HG03095 (cell line): ENCODE measurements at regions not wholly inside any gene's neighbourhood (a gene's known extent, or its start where the extent isn't known, plus 50 kb on each side); places are given as distances from the start of the nearest gene placed in this dataset.

Experiments used
- ATAC-seq: cut with Tn5 transposase; IDR thresholded peaks from one replicate; pipeline ENCODE4 v1.9.1; 2021; ENCODE audit warnings: moderate library complexity; ENCODE audit not compliant: unreplicated experiment

DNA sequence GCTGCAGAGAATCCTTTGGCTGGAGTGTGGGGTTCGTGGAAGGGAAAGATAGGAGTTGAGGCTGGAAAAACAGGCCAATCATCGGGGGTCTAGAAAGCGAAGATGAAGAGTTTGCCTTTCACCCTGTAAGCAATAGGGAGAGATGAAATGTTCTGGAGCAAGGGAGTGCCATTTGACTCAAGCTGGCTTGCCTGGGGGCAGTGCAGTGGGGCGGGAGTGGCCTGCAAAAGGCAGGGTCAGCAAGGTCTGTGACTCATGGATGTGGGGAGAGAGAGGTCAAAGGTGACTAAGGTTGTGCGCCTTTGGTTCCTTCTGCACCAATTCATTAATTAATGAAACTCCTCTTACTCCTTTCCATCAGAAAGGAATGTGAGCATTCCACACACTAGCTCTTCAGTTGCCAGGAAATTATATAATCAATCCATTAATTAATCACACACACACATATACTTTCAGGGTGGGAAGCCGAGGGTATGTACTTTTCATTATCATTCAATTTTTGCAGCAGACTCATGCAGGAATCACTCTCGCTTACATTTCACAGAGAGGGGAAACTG lies 227.6 kb downstream of the MYCN start:
- ATAC-seq: no peak

DNA sequence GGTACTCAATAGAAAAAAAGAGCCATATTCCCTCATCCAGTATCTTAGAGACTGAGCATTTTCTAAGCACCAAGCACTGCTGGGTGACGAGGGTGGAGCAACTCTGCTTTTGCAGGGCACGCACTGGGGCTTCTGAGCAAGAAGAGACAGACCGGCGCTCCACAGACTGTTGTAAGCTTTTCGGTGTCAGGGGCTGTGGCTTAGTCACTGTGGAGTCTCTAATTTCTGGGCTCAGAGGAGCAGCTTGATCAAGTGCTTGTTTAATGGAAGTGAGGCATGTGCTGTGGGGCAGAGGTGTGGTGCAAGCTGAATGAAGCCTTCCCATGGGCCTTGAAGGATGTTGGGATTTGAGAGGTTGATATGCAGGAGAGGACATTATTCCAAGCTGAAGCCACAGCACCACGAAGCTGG lies 227.1 kb downstream of the MYCN start:
- no peak for ATAC-seq

DNA sequence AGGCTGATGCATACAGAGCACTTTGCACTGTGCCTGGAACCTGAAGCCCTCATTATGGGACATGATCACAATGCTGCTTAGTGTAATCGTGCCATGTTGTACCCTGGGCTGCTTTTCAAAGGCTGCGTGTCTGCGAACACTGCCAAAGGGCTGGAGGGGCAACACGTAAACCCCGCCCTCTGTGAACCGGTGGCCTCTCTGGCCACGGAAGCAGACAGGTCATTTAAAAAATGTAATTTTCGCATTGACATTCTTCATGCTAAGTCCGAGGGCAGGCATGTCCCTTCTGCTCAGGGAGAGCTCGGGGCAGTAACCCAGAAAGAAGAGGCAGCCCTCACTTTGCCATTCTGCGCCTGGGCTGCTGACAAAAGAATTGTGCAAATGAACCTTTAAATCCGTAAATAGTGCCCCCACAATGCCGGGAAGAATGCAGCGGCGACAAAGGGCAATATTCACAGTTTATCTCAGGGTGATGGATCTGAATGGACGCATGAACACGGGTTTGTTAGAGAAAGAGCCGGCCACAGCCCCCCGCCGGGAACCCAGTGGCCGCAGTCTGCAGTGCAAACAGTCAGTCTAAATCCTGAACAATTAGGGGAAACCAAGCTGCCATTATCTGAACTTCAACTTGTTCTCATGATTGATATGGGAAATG lies 226.1 kb downstream of the MYCN start:
- ATAC-seq: no peak

DNA sequence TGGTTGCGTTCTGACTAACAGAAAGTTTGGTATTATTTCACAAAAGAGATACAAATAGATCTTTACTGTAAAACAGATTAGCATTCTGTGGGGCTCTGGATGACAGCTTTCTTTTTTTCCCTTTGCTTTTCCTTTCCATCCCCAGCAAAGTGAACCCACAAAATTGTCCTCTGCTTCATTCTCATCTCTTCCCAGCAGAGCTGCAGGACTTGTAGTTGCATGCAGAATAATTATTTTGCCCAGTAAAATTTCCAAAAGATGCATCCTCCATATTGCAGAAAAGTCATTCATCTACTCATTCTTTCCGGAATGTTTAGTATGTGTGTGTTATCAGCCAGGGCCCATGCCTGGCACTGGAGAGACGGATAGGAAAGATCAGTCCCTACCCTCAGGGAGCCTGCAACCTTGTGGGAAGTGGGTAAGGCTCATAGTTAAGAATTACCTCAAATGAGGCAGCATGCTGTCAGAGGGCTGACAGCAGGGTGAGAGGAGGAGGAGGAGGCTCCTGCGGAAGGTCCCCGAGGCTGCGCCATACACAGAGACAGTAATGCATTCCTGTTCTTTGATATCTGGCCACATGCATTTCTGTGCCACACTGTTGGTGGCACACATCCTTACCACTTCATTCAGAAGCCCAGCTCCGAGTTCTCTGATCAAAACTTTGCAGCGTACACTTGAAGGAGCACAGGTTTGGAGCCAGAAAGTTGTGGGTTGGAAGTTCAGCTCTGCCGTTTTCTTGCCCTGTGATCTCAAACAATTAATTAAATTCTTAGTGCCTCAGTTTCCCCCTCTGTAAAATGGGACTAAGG lies 225.4 kb downstream of the MYCN start:
- no peak for ATAC-seq

DNA sequence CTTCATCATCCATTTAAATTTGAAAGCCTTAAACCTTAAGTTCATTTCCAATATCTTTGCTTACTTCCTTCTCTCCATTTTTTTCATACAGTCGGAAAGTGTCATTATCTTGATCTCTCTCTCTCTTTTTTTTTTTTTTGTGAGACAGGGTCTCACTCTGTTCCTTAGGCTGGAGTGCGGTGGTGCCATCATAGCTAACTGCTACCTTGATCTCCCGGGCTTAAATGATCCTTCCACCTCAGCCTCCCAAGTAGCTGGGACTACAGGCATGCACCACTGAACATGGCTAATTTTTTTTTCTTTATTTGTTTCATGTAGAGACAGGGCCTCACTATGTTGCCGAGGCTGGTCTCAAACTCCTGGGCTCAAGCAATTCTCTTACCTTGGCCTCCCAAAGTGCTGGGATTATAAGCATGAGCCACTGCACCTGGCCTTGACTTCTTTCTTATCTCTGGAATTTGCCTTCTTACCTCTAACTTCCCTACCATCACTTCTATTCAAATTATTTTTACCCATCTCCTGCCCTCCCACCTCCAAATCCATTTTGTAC lies 222.2 kb downstream of the MYCN start:
- ATAC-seq: no peak

DNA sequence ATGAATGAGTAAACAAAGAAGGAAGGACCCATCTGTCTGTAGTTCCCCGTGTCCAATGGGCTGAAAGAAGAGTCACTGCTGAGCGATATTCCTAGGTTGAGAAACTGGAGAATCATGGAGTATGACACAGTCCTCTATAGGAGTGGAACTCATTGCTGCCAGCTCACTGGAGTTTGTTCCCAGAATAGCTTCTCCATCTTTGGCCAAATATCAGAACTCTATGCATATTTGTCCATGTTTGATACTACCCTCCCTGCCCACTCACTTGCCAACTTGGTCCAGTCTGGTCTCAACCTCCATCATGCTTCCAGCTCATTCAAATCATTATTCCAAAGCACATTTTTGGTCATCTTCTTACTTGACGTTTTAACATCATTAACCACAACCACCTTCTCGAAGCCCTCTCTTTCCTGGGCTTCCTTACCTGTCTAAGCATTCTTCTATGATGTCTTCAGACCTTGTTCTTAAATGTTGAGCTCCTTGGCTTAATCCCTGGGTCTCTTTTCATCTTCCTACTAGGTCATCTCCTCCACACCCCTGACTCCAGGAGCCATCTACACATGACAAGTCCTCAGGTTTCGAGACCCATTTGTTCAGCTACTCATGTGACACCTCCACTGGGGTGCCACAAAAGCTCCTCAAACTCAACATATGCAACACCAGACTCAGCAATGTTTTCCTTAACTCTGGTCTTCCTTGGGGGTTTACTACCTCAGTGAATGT lies 221.6 kb downstream of the MYCN start:
- ATAC-seq: no peak

DNA sequence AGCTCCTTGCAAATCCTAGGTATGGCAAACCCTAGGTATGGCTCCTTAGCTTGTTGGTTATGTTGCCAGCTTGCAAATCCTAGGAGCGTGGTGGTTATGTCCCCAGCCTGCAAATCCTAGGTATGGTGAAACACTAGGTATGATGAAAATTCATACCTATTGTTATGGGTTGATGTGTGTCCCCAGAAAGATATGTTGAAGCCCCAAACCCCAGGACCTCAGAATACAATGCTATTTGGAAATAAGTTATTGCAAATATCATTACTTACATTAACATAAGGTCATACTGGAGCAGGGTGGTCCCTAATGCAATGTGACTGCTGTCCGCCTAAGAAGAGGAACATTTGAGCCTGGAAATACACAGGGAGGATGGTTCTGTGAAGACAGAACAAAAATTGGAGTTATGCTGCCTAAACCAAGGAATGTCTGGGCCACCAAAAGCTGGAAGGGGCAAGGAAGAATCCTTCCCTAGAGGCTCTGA lies 220.8 kb downstream of the MYCN start:
- no peak for ATAC-seq

DNA sequence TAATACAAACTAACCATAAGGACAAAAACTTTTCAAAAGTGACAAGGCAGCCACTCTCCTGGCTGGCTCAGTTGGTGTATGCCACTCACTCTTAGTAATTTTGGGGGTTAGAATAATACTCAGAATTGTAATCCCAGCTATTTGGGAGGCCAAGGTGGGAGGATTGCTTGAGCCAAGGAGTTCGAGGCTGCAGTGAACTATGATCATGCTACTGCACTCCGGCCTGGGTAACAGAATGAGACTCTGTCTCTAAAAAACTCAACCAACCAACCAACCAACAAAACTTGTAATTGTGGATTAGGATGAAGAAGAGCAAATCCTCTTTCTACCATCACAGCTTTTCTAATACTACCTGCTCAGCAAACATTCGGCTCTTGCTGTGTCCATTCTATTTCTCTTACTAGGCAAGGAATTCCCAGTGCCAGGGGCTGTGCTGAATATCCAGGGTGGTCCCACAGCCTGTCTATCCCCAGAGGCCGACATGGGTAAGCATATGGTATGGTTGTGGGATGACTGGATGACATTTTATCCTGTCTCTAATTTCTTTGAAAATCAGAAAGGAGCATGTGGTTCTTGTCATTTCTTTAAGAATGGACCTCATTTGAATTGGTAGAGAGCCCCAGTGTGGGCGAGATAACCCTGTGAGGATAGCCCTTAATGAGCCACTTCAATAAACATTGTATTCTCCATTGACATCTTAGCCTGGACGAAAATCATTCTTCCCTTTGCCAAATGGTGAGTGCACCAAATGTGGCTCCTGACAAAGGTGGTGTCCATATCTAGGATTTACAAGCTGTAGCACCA lies 220.1 kb downstream of the MYCN start:
- ATAC-seq: no peak

DNA sequence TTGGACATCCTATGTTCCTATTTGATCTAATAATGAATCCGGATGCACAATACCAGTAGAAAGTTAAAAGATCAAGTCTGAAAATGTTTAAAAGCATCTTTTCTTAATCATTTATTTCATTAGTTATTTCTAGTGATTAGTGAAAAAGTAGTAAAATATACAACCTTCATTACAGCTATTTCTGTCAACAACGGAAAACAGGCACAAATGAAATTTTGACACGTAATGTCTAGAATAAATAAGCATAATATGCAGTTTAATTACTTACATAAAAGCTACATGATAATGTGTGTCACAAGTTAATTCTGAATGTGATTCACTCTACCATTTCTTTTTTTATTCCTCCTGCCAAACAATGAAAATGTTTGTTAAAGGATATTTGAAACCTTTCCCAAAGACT lies 216.1 kb downstream of the MYCN start:
- ATAC-seq: no peak

DNA sequence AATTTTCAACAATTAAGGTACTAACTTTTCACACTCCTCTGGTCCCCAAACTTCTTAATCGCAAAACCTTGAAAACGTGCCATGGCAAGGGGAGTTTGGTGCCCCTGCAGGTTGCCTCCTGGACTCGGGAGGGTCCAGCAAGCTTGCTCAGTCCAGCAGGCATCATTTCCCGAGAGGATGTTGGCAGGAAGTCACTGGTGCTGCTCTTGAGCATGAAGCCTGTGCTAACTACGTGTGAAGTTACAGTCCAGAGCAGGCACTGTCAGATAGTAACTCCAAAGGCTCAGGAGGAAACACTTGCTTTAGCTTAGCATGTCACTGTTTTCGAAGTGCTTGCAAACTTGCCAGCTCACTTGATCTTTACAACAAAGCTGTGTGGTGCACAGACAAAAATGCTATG lies 215.4 kb downstream of the MYCN start:
- no peak for ATAC-seq

DNA sequence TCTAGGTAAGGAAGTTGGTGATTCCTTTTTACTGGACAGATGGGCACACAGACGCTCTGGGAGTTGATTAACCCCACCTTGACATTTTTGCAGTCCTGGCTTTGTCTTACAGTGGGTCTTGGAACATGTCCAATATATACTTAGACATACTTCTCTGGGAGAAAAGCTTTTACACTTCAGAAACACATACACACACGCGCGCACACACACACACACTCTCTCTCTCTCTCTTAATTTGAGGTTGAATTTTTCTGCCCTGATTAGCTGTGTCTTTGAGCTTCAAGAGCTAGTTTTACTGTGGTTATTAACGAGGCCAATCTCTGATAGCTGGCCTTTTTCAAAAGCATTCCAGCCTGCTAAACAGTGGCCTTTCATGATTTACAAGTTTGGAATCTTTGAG lies 215.0 kb downstream of the MYCN start:
- no peak for ATAC-seq

DNA sequence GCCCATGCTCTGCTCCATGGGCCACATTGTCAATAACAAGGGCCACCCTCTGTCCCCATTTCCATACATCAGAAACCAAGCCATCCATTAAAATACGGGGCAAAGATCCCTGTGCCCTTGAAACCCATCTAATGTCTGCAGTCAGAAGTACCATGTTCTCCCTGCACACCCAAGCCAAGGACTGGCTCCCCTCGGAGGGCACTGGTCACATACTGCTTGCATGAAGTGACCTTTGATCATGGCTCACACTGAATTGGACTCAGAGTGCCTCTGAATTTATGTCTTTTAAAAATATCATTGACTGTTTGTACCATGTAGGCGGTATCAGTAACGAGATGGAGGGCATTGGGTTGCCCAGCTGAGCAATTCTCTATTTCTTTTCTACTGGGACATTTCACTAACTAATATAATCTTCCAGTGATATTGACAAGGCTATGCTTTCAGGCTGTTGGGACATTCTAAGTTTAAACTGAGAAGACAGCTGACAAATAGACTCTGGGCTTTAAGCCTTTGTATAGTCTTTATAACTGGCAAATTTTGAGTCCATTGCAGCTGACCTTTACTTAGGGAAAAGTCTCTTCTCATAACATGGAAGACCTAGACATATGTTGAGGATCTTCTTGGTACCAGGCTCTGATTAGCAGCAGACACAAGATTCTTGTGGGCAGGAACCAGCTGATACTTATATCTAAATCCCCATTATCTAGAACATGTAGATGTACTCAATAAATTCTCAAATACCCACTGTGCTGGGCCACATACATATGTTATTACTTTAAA lies 214.3 kb downstream of the MYCN start:
- no peak for ATAC-seq

DNA sequence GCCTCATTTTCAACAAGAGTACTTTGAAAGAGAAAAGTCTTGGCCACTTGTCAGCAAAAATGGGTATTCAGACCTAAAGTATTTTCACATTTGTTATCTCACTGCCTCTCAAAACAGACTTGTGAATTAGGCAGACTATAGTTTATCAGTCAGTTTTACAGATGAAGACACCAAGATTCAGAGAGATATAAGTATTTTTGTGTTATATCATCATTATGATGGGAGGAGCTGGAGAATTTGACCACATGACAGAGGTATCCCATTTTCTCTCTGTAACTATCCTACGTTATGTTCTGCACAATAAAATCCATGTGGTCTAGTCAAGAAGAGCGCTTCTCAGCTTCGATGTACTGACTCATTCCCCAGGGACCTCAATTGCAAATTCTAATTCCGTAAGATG lies 213.7 kb downstream of the MYCN start:
- no peak for ATAC-seq

DNA sequence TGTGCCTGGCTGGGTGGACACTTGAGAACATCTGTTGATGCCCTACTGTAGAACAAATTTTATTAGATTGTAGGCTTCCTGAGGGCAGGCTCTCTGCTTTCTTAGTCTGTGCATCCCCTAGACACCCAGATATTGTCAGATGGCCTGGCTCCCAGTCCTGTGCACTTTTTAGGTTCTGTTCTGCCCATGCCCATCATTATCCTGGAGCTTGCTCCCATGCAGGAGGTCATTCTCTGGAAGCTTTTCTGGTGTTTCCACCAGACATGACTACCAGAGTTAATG lies 213.3 kb downstream of the MYCN start:
- ATAC-seq: no peak

DNA sequence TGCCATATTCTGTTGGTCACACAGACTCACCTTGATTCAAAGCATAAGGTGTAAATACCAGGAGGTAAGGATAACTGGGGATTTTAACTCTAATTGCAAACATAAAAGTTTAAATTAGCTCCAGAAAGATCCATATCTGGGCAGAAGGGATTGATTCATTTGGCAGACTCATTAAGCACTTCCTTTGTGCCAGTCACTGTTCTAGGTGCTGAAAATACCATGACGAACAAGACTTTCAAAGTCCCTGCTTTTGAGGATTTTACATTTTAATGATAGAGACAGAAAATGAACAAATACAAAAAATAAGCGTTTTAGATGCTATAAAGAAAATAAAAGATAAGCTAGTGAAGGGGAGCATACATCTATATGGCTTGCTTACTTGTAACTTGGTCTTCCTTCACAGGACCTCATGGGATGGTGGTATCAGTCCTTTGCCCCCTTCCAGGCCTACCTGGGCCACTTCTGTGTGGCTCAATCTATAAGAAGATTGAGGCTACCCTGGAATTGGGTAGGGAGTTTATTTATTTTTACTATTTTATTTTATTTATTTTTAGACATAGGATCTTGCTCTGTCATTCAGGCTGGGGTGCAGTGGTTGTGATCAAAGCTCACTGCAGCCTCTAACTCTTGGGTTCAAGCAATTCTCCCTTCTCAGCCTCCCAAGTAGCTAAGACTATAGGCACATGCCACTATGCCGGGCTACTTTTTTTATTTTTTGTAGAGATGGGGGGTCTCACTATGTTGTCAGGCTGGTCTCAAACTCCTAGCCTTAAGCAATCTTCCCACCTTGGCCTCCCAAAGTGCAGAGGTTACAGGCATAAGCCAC lies 212.8 kb downstream of the MYCN start:
- no peak for ATAC-seq

DNA sequence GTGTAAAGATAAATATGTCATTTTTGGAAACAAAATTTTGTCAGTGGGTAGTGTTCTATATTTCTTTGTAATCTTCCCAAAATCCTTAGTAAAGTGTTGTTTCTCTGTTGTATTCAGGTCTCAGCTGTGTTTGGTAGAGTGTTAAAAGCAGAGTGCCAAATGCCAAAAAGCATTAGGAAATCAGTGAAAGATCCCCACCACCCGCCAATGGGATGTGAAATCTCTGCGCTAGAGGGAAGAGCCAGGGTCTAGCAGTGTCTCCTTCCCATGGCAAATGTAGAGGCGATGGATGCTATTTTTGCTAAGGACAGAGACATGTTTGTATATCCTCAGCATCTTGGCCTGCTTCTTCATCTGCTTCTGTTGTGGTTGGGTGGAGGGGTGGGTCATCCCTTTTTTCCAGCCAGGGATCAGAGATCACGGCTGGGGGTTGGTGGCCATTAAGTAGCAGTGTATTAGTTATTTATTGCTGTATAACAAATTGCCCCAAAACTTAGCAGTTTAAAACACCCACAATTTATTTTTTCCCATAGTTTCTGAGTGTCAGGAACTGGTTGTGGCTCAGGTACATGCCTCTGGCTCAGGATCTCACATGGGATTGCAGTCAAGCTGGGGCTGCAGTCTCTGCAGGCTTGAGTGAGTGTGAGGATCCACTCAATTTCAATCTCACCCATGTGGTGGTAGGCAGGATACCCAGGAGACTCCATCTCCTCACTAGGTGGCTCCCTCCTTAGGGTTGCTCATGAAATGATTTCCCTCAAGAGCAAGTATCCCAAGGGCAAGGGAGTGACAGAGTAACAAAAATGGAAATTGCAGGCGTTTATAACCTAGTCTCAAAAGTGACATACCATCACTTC lies 211.9 kb downstream of the MYCN start:
- no peak for ATAC-seq

DNA sequence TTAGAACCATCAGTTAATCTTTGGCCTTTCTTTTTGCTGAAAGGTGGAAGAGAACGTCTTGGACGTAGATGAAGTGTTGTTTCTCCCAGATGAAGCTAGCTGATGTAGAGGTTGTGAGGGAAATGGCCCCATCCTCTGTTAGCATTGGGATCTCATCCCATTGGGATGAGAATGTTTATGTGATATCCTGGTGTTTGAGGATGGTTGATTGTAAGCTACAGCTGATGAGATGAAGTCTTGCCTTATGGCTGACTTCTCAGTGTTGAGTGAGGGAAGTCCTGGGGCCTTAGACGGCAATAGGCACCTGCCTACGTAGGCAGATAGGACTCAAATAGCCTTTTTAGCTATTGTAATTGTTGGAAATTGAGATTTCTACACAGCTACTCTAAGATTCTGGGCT lies 211.3 kb downstream of the MYCN start:
- no peak for ATAC-seq

DNA sequence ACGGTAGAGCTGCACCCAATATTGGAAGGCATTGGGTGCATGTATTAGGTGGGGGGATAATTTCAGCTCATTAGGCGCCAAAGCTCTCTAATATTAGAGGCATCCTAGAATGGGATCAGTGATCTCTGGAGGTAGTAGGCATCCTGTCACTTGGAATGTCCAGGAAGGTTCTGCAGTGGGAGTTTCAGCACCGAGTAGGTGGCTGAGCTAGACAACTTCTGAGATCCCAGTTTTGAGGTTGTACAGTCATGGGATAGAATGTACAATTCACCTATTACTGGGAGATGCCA lies 210.9 kb downstream of the MYCN start:
- no peak for ATAC-seq
